HEK293 (cell line): ENCODE measurements at regions not wholly inside any gene's neighbourhood (a gene's known extent, or its start where the extent isn't known, plus 50 kb on each side); places are given as distances from the start of the nearest gene placed in this dataset.

Experiments used
- CTCF ChIA-PET: fragments of 350-600 bp; formaldehyde crosslinking; extraction: SDS; loops from one replicate; lab custom pipeline; 2021; ENCODE audit warnings: antibody characterized with exemption; lab: Yijun Ruan, JAX
- POLR2A ChIA-PET: fragments of 300-600 bp; formaldehyde crosslinking; extraction: SDS; loops from one replicate; lab custom pipeline; 2020; ENCODE audit warnings: antibody characterized with exemption, inconsistent platforms; lab: Yijun Ruan, JAX
- H3K27ac ChIP-seq: fragments of 200-500 bp; sonication (Bioruptor generic); 2 replicates; pipeline ENCODE4 v1.5.1; 2014; ENCODE audit warnings: low read depth, low read length, control low read depth, inconsistent platforms; ENCODE audit errors: extremely low read depth
- H3K36me3 ChIP-seq, 2 experiments: fragments of 200-500 bp in 1 of 2; sonication (Bioruptor generic) in 1 of 2; 1 replicate in 1 of 2; 2 replicates in 1 of 2; pipeline ENCODE4 v1.5.1; 2014 to 2017; ENCODE audit warnings: inconsistent platforms in 2 of 2, low read length in 2 of 2; ENCODE audit not compliant: control insufficient read depth in 2 of 2, insufficient read depth in 1 of 2
- H3K4me1 ChIP-seq: fragments of 200-500 bp; sonication (Bioruptor generic); 2 replicates; pipeline ENCODE4 v1.5.1; 2014; ENCODE audit warnings: mild to moderate bottlenecking, low read length, inconsistent platforms; ENCODE audit not compliant: control insufficient read depth, insufficient read depth
- H3K4me3 ChIP-seq: 2 replicates; pipeline ENCODE4 v1.5.1; 2011; ENCODE audit warnings: low read depth, mild to moderate bottlenecking, control low read depth, low read length, moderate library complexity
- H3K9me3 ChIP-seq: fragments of 200-500 bp; sonication (Bioruptor generic); 2 replicates; pipeline ENCODE4 v1.5.1; 2014; ENCODE audit warnings: low read depth, low read length, inconsistent platforms; ENCODE audit not compliant: control insufficient read depth, insufficient read depth
- BCL11A ChIP-seq: fragments of 450-650 bp; formaldehyde crosslinking; IDR thresholded peaks from 2 replicates; pipeline ENCODE4 v1.5.1; 2016; ENCODE audit warnings: low read depth, missing biosample characterization, missing genetic modification characterization
- ELK4 ChIP-seq: IDR thresholded peaks from 2 replicates; pipeline ENCODE4 v1.6.1; 2011; ENCODE audit warnings: mild to moderate bottlenecking, low read depth, low read length, borderline replicate concordance
- GLIS1 ChIP-seq: fragments of 450-650 bp; formaldehyde crosslinking; IDR thresholded peaks from 2 replicates; pipeline ENCODE4 v1.5.1; 2016; ENCODE audit warnings: missing biosample characterization, missing genetic modification characterization
- MEIS1 ChIP-seq: sonication (generic); formaldehyde crosslinking; IDR thresholded peaks from 2 replicates; pipeline ENCODE4 v1.8.1; 2022; ENCODE audit warnings: missing genetic modification reagents, mild to moderate bottlenecking, borderline replicate concordance
- SCRT2 ChIP-seq: fragments of 450-650 bp; formaldehyde crosslinking; IDR thresholded peaks from 2 replicates; pipeline ENCODE4 v1.5.1; 2016; ENCODE audit warnings: missing biosample characterization, missing genetic modification characterization
- SP3 ChIP-seq: fragments of 450-650 bp; formaldehyde crosslinking; IDR thresholded peaks from 2 replicates; pipeline ENCODE4 v1.5.1; 2016; ENCODE audit warnings: missing biosample characterization, missing genetic modification characterization
- WT1 ChIP-seq: fragments of 450-650 bp; formaldehyde crosslinking; IDR thresholded peaks from 2 replicates; pipeline ENCODE4 v1.5.1; 2016; ENCODE audit warnings: missing biosample characterization, missing genetic modification characterization
- ZBTB21 ChIP-seq: fragments of 450-650 bp; formaldehyde crosslinking; IDR thresholded peaks from 2 replicates; pipeline ENCODE4 v1.5.1; 2017; ENCODE audit warnings: missing biosample characterization, missing genetic modification characterization
- ZBTB44 ChIP-seq: fragments of 450-650 bp; IDR thresholded peaks from 2 replicates; pipeline ENCODE4 v1.5.1; 2018; ENCODE audit warnings: missing biosample characterization, mild to moderate bottlenecking, missing genetic modification characterization
- ZFHX2 ChIP-seq: fragments of 450-650 bp; formaldehyde crosslinking; conservative IDR thresholded peaks from 2 replicates; pipeline ENCODE4 v1.5.1; 2016; ENCODE audit warnings: missing biosample characterization, missing genetic modification characterization
- ZIC2 ChIP-seq: fragments of 450-650 bp; formaldehyde crosslinking; IDR thresholded peaks from 2 replicates; pipeline ENCODE4 v1.5.1; 2016; ENCODE audit warnings: missing biosample characterization, missing genetic modification characterization
- ZNF112 ChIP-seq: fragments of 450-650 bp; formaldehyde crosslinking; IDR thresholded peaks from 2 replicates; pipeline ENCODE4 v1.5.0; 2017; ENCODE audit warnings: missing biosample characterization, missing genetic modification characterization
- ZNF214 ChIP-seq: fragments of 450-650 bp; formaldehyde crosslinking; IDR thresholded peaks from 2 replicates; pipeline ENCODE4 v1.5.1; 2017; ENCODE audit warnings: missing biosample characterization, mild to moderate bottlenecking, missing genetic modification characterization, borderline replicate concordance
- ZNF239 ChIP-seq: fragments of 450-650 bp; formaldehyde crosslinking; IDR thresholded peaks from 2 replicates; pipeline ENCODE4 v1.5.1; 2016; ENCODE audit warnings: missing biosample characterization, missing genetic modification characterization
- ZNF24 ChIP-seq: fragments of 450-650 bp; formaldehyde crosslinking; IDR thresholded peaks from 2 replicates; pipeline ENCODE4 v1.5.1; 2016; ENCODE audit warnings: missing biosample characterization, missing genetic modification characterization
- ZNF266 ChIP-seq: fragments of 450-650 bp; formaldehyde crosslinking; IDR thresholded peaks from 2 replicates; pipeline ENCODE4 v1.5.1; 2016; ENCODE audit warnings: missing biosample characterization, missing genetic modification characterization, low read depth
- ZNF292 ChIP-seq: fragments of 450-650 bp; formaldehyde crosslinking; IDR thresholded peaks from 2 replicates; pipeline ENCODE4 v1.5.1; 2016; ENCODE audit warnings: low read depth, missing biosample characterization, missing genetic modification characterization, borderline replicate concordance
- ZNF366 ChIP-seq: fragments of 450-650 bp; formaldehyde crosslinking; conservative IDR thresholded peaks from 2 replicates; pipeline ENCODE4 v1.5.1; 2016; ENCODE audit warnings: missing biosample characterization, missing genetic modification characterization
- ZNF423 ChIP-seq: fragments of 450-650 bp; formaldehyde crosslinking; IDR thresholded peaks from 2 replicates; pipeline ENCODE4 v1.5.1; 2016; ENCODE audit warnings: missing biosample characterization, missing genetic modification characterization
- ZNF449 ChIP-seq: fragments of 450-650 bp; formaldehyde crosslinking; IDR thresholded peaks from 2 replicates; pipeline ENCODE4 v1.5.1; 2017; ENCODE audit warnings: missing biosample characterization, mild to moderate bottlenecking, missing genetic modification characterization, moderate library complexity
- ZNF501 ChIP-seq: fragments of 450-650 bp; formaldehyde crosslinking; IDR thresholded peaks from 2 replicates; pipeline ENCODE4 v1.5.1; 2016; ENCODE audit warnings: missing biosample characterization, missing genetic modification characterization
- ZNF513 ChIP-seq: fragments of 450-650 bp; IDR thresholded peaks from 2 replicates; pipeline ENCODE4 v1.5.1; 2018; ENCODE audit warnings: missing biosample characterization, missing genetic modification characterization
- ZNF558 ChIP-seq: fragments of 450-650 bp; formaldehyde crosslinking; IDR thresholded peaks from 2 replicates; pipeline ENCODE4 v1.5.1; 2016; ENCODE audit warnings: missing biosample characterization, missing genetic modification characterization
- ZNF561 ChIP-seq: fragments of 450-650 bp; IDR thresholded peaks from 2 replicates; pipeline ENCODE4 v1.5.1; 2018; ENCODE audit warnings: missing biosample characterization, missing genetic modification characterization, borderline replicate concordance
- ZNF621 ChIP-seq: fragments of 450-650 bp; formaldehyde crosslinking; IDR thresholded peaks from 2 replicates; pipeline ENCODE4 v1.5.1; 2017; ENCODE audit warnings: missing biosample characterization, missing genetic modification characterization
- ZNF677 ChIP-seq: fragments of 450-650 bp; IDR thresholded peaks from 2 replicates; pipeline ENCODE4 v1.5.0; 2018; ENCODE audit warnings: missing biosample characterization, mild to moderate bottlenecking, missing genetic modification characterization, moderate library complexity
- ZNF701 ChIP-seq: fragments of 450-650 bp; formaldehyde crosslinking; IDR thresholded peaks from 2 replicates; pipeline ENCODE4 v1.5.1; 2016; ENCODE audit warnings: missing biosample characterization, missing genetic modification characterization
- ZNF791 ChIP-seq: fragments of 450-650 bp; formaldehyde crosslinking; IDR thresholded peaks from 2 replicates; pipeline ENCODE4 v1.5.1; 2016; ENCODE audit warnings: missing biosample characterization, missing genetic modification characterization
- ZNF837 ChIP-seq: fragments of 450-650 bp; formaldehyde crosslinking; IDR thresholded peaks from 2 replicates; pipeline ENCODE4 v1.5.1; 2016; ENCODE audit warnings: missing biosample characterization, missing genetic modification characterization
- ZSCAN4 ChIP-seq: fragments of 450-650 bp; formaldehyde crosslinking; IDR thresholded peaks from 2 replicates; pipeline ENCODE4 v1.5.1; 2017; ENCODE audit warnings: missing biosample characterization, missing genetic modification characterization

GRCh38 chr5:111887706-111888105 lies 130.7 kb upstream of the NREP start:
- no peaks in the 10 kb centered on the region for H3K9me3 ChIP-seq
- TF ChIP-seq ZNF501 (tag by site-specific recombination) (no peak), ZIC2 (no peak), ELK4 (no peak), ZNF112 (tag by site-specific recombination) (no peak), ZNF24 (tag by site-specific recombination) (no peak), SCRT2 (tag by site-specific recombination) (no peak), ZNF621 (no peak), ZNF292 (tag by site-specific recombination) (no peak), ZFHX2 (tag by site-specific recombination) (no peak), ZNF513 (tag by site-specific recombination) (no peak), ZNF701 (tag by site-specific recombination) (no peak), ZNF558 (tag by site-specific recombination) (no peak), ZNF561 (tag by site-specific recombination) (no peak), MEIS1 (no peak), SP3 (no peak), ZNF837 (tag by site-specific recombination) (no peak), ZNF677 (no peak), GLIS1 (tag by site-specific recombination) (no peak)
- CTCF ChIA-PET, result no interaction called here
- no peaks in the 10 kb centered on the region for H3K36me3 ChIP-seq
- no peak overlapping the region for H3K4me3 ChIP-seq
- POLR2A ChIA-PET, result no interaction called here
- H3K4me1 ChIP-seq, result no peaks in the 10 kb centered on the region
- H3K27ac ChIP-seq, result no peak overlapping the region

- Histone ChIP-seq H3K9me3 (no peaks in the 10 kb centered on the region), H3K4me3 (no peak overlapping the region), H3K36me3 (no peaks in the 10 kb centered on the region), H3K4me1 (no peaks in the 10 kb centered on the region), H3K27ac (no peak overlapping the region)
- ChIA-PET CTCF (no interaction called here), POLR2A (no interaction called here)
- TF ChIP-seq ZNF266 (tag by site-specific recombination) (no peak), ZNF423 (tag by site-specific recombination) (no peak), ZSCAN4 (tag by site-specific recombination) (no peak), ZNF239 (tag by site-specific recombination) (no peak), ZBTB44 (tag by site-specific recombination) (no peak), BCL11A (tag by site-specific recombination) (no peak), ZNF214 (tag by site-specific recombination) (no peak), ZNF449 (tag by site-specific recombination) (no peak), ZNF791 (tag by site-specific recombination) (no peak), ZNF366 (no peak), WT1 (no peak), ZNF112 (tag by site-specific recombination) (no peak), ZBTB21 (tag by site-specific recombination) (no peak)
These were observed 112.7 kb upstream of the NREP start for GRCh38 chr5:111869681-111870080.
